Fibroblast of mammary gland (primary cell): ENCODE measurements at regions not wholly inside any gene's neighbourhood (a gene's known extent, or its start where the extent isn't known, plus 50 kb on each side); places are given as distances from the start of the nearest gene placed in this dataset.

Experiments used
- DNase-seq: peaks from one replicate; pipeline ENCODE4 v3.0.0-alpha.2; 2010; ENCODE audit warnings: low read depth
- H3K4me3 ChIP-seq: 2 replicates; pipeline ENCODE4 v1.5.1; 2011; ENCODE audit warnings: low read depth, mild to moderate bottlenecking, low read length, moderate library complexity; ENCODE audit not compliant: control insufficient read depth
- TF ChIP-seq, protein P1 (sequence below): conservative IDR thresholded peaks from 2 replicates; pipeline ENCODE4 v1.5.1; 2011; ENCODE audit warnings: low read depth, low read length, inconsistent platforms; ENCODE audit not compliant: control insufficient read depth, insufficient read depth

DNA sequence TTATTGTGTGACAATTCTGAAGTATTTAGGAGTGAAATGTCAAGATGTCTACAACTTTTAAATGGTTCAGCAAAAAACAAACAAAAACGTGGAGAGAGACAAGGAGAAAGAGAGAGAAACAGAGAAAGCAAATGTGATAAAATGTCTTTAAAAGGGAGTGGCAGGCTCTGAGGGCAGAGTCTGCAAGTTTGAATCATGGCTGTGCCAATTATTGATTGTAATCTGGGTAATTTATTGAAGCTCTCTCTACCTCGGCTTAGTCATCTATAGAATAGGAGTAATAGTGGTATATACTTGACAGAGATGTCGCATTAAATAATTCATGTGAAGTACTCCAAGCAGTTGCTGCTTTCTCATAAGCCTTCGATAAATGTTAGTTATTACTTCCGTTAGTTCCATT lies 61.3 kb upstream of the ARID1B start:
- no peak overlapping the region for H3K4me3 ChIP-seq
- DNase-seq, result no peak
- TF ChIP-seq, protein P1, sequence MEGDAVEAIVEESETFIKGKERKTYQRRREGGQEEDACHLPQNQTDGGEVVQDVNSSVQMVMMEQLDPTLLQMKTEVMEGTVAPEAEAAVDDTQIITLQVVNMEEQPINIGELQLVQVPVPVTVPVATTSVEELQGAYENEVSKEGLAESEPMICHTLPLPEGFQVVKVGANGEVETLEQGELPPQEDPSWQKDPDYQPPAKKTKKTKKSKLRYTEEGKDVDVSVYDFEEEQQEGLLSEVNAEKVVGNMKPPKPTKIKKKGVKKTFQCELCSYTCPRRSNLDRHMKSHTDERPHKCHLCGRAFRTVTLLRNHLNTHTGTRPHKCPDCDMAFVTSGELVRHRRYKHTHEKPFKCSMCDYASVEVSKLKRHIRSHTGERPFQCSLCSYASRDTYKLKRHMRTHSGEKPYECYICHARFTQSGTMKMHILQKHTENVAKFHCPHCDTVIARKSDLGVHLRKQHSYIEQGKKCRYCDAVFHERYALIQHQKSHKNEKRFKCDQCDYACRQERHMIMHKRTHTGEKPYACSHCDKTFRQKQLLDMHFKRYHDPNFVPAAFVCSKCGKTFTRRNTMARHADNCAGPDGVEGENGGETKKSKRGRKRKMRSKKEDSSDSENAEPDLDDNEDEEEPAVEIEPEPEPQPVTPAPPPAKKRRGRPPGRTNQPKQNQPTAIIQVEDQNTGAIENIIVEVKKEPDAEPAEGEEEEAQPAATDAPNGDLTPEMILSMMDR, result no peak

DNA sequence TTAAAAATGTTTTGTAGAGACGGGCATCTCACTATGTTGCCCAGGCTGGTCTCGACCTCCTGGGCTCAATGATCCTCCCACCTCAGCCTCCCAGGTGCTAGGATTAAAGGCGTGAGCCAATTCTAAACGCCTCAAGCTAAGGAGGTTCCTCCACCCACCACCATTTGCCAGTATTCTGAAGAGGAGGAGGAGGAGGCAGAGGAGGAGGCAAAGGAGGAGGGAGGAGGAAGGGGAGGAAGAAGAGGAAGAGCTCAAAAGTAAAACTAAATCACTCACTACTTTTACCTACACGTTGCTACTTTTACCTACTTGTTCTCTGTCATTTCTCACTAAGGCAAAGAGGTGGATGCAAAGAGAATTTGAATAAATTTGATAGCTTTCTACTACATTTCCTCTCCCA lies 63.6 kb upstream of the ARID1B start:
- no peak overlapping the region for H3K4me3 ChIP-seq
- TF ChIP-seq, protein P1, result no peak
- no peak for DNase-seq

DNA sequence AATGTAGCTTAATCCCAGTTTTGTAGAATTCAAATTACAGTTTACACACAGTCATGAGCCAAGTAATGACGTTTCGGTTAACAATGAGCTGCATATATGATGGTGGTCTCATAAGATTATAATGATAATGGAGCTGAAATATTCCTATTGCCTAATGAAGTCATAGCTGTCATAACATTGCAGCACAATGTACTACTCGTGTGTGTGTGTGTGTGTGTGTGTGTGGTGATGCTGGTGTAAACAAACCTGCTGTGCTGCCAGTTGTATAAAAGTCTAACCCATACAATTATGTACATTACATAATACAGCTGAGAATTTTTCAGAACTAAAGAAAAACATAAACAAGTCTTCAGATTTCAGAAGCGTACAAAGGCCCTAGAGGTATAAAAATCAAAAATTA lies 66.7 kb upstream of the ARID1B start:
- TF ChIP-seq, protein P1, result no peak
- H3K4me3 ChIP-seq, result no peak overlapping the region
- DNase-seq, result no peak

DNA sequence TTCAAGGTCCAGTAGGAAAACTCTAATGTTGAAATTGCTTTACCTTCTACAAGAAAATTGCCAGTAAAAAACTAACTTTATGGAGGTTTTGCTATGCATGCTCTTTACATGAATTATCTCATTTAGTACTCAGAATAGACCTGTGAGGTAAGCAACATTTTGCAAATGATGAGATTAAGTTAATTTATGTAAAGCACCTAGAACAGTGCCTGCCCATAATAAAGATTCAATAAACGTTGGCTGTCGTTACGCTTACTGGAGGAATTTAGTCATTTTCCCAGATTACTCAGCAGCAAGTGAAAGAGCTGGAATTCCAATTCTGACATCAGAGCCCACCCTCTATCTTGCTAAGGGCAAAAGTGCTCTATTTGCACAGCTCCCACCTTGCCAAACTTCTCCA lies 69.4 kb upstream of the ARID1B start:
- H3K4me3 ChIP-seq, result no peak overlapping the region
- TF ChIP-seq, protein P1, result no peak
- no peak for DNase-seq

DNA sequence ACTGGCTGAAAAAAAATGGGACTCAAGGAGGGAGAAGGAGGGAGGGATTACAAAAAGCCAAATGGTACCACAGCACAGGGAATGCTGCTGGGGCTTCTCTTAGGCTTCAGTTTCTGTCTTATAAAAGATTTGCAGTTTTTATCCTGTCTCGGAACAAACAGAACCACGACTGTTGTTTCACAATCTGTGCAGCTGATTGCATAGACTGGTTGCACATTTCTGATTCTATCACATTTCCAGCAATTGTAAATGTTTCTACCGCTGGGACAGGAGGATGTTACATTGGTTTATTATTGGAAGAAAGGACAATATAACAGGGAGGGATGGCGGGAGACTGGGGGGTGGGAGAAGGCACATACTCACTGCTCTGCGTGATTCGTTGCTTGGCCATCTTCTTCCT lies 73.5 kb upstream of the ARID1B start:
- TF ChIP-seq, protein P1, result no peak
- peak; percentile 17 for DNase-seq
- H3K4me3 ChIP-seq, result no peak overlapping the region

DNA sequence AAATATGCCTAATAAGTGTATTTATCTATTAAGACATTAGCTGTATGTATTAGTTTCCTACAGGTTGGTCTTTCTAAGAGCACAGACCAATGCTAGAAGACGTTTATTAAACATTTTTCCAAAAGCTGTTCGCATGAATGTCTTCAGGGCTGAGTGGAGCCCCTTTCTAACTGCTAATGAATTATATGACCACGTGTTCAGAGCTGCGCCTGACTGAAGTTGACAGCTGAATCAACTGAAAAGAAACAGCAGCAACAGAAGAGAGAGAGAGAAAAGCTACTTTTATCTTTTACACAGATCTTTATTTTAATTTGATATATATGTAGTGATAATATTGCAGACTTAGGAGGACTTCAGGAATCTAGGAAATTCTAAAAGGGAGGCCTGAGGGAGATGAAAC lies 75.2 kb upstream of the ARID1B start:
- TF ChIP-seq, protein P1, result no peak
- DNase-seq, result no peak

DNA sequence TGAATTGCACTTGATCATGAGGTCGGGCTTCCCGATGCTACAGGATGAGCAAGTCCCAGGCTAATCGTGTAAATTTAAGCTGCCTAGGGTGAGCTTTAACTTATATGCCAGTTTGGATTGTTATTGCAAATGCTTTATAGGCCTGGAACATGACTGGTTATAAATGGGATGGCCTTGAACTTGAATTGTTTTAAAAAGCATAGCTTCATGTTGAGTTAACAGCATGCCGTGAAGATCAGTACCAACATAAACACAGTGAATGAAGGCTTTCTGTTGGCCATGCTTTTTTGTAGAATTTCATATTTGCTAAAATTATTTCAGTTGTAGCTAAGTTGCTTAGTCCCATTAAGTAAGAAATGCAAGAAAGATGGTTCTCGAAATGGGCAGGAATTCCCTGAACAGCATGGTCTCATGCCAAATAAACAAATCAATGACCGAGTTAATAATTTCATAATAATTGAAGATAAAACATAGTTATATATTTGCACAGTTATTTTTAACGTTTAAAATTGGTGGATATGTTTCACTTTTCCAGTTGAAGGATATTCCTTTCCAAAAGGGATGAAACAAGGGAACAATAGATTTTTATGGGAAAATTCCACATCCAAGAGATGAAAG lies 76.6 kb upstream of the ARID1B start:
- no peak overlapping the region for H3K4me3 ChIP-seq
- DNase-seq, result no peak
- TF ChIP-seq, protein P1, result no peak

More for the DNA sequence above, 75.2 kb upstream of the ARID1B start:
- H3K4me3 ChIP-seq, result no peak overlapping the region
